Stimulated activated CD4-positive, alpha-beta T cell treated with anti-CD3 and anti-CD28 coated beads, TNF-alpha, amount 100 ng/mL, for 4 hours (primary cell): ENCODE measurements at regions not wholly inside any gene's neighbourhood (a gene's known extent, or its start where the extent isn't known, plus 50 kb on each side); places are given as distances from the start of the nearest gene placed in this dataset.
A peak's percentile ranks its signal among the peaks of the same experiment; 100 is the strongest.

Experiments used
- DNase-seq, 3 experiments: peaks; one replicate each; pipeline ENCODE4 v3.0.0-alpha.2; 2020; ENCODE audit warnings: low read depth in 3 of 3

GRCh38 chr21:25422610-25423608 is 184.4 kb downstream of the MRPL39 start:
- DNase-seq = no peak

- peak in 2 of 3 experiments; percentile 22 to 46 for DNase-seq
Measured at GRCh38 chr21:25421321-25422028, 185.8 kb downstream of the MRPL39 start.

GRCh38 chr21:25420831-25421230 is 186.4 kb downstream of the MRPL39 start:
- DNase-seq = no peak

GRCh38 chr21:25416669-25417068 is 190.6 kb downstream of the MRPL39 start:
- no peak for DNase-seq

GRCh38 chr21:25412100-25412499 is 195.2 kb downstream of the MRPL39 start:
- no peak for DNase-seq

- no peak for DNase-seq
Measured at GRCh38 chr21:25409978-25410377, 197.3 kb downstream of the MRPL39 start.

- no peak for DNase-seq
Measured at GRCh38 chr21:25408666-25409065, 198.6 kb downstream of the MRPL39 start.

- DNase-seq = no peak
Measured at GRCh38 chr21:25406887-25407579, 200.2 kb downstream of the MRPL39 start.

GRCh38 chr21:25405984-25406383 is 201.3 kb downstream of the MRPL39 start:
- DNase-seq = no peak

GRCh38 chr21:25402134-25402961 is 204.9 kb downstream of the MRPL39 start:
- no peak for DNase-seq

GRCh38 chr21:25400427-25400826 is 206.9 kb downstream of the MRPL39 start:
- DNase-seq = no peak

GRCh38 chr21:25398630-25399029 is 208.7 kb downstream of the MRPL39 start:
- no peak for DNase-seq

- DNase-seq = peak in 2 of 3 experiments; percentile 6 to 31
Measured at GRCh38 chr21:25396135-25396711, 211.1 kb downstream of the MRPL39 start.

GRCh38 chr21:25391777-25392176 is 215.5 kb downstream of the MRPL39 start:
- no peak for DNase-seq

GRCh38 chr21:25390701-25391100 is 216.6 kb downstream of the MRPL39 start:
- DNase-seq = no peak

GRCh38 chr21:25387665-25388064 is 219.6 kb downstream of the MRPL39 start:
- DNase-seq = no peak

GRCh38 chr21:25385911-25386474 is 221.3 kb downstream of the MRPL39 start:
- DNase-seq = no peak

GRCh38 chr21:25385341-25385740 is 221.9 kb downstream of the MRPL39 start:
- no peak for DNase-seq

- DNase-seq = no peak
Measured at GRCh38 chr21:25384782-25385181, 222.5 kb downstream of the MRPL39 start.

- DNase-seq = no peak
Measured at GRCh38 chr21:25383545-25383944, 223.7 kb downstream of the MRPL39 start.
